SKM-1 (cell line): ENCODE measurements at regions not wholly inside any gene's neighbourhood (a gene's known extent, or its start where the extent isn't known, plus 50 kb on each side); places are given as distances from the start of the nearest gene placed in this dataset.
"Not testable (repeated sequence)": the region's sequence is repeated elsewhere in the genome, so short reads cannot be mapped to it uniquely, and the experiment has no call there.

Source experiments
- DNase-seq: peaks from one replicate; lab custom pipeline; 2025; ENCODE audit not compliant: unreplicated experiment; lab: John Stamatoyannopoulos, UW

DNA sequence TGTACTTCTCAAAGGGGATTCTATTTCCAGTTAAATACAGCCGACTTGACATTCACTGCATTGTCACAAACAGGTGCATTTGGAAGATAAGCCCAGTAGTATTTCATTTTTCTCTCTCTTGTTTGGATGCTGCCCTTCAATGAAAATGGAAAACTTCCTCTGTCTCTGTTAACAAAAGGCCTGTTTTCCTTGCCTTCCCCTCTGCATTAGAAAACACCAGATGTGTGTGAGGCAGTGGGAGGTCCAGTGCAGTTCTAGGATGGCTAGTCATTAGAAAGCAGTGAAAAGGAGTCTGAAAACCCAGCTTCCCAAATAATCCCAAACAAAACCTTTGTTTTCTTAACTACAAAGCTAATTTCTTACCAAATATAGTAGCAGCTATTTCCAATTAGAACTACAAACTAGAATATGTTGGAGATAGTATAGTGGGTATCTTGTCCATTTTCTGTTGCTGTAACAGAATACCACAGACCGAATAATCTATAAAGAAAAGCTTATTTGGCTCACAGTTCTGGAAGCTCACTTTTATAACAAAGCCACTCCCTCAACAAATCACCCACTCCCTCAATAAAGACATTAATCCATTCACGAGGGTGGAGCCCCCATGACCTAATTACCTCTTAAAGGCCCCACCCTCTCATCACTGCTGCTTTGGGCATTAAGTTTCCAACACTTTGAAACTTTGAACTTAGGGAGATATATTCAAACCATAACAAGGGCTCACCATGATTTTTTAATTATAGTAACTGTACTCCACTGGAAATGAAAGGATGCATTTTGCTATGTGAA, 452.1 kb upstream of the RPS6KA3 start:
- DNase-seq, result no peak

GRCh38 chrX:20715176-20715575, 448.5 kb upstream of the RPS6KA3 start:
- no peak for DNase-seq

DNA sequence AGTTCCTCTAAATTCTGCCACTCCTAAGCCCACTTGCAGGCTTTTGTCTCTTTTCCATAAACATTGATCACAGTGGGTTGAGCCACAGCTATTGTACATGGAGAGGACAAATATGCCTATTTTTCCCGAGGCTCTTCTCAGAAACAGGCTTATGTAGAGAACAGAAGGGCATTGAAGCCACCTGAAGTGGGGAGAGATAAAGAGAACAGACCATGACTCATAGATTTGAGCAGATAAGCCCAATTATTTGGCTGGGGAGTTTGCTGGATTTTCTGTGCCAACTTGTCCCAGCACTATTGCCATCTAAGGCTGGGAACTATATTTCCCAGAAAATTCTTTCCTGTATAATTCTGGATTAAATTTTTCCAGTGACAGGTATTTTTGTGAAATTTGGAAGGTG, 446.1 kb upstream of the RPS6KA3 start:
- DNase-seq, result no peak

DNA sequence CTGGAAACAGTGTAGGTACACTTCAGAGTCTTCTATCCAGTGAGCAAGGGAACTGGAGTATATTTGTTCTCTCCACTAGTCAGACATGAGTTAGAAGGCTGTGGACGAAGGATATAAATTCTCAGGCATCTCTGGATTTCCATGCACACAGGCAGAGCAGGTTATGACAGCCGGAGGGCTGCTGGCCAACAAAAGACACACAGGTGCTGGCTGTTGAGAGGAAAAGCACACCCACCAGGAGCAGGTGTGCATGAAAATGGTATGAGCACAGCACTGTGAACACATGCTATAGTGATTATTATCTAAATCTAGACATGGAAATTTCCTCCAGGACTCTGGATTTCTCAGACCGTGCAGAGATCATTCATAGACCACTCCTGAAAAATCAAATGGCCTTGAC, 444.7 kb upstream of the RPS6KA3 start:
- no peak for DNase-seq

- DNase-seq, result no peak
These were observed 426.4 kb upstream of the RPS6KA3 start for GRCh38 chrX:20693078-20693477.

DNA sequence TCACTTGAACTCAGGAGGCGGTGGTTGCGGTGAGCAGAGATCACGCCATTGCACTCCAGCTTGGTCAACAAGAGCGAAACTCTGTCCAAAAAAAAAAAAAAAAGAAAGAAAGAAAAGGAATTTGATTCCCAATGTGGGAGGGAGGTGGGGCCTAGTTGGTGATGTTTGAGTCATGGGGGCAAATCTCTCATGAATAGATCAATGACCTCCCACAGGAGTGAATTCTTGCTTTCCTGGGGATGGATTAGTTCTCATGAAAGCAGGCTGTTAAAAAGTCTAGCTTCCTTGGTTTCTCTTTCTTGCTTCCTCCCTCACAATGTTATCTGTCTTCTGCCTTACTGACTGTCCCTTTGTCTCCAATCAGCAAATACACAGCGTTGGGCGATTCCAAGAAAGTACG, 419.5 kb upstream of the RPS6KA3 start:
- no peak for DNase-seq

DNA sequence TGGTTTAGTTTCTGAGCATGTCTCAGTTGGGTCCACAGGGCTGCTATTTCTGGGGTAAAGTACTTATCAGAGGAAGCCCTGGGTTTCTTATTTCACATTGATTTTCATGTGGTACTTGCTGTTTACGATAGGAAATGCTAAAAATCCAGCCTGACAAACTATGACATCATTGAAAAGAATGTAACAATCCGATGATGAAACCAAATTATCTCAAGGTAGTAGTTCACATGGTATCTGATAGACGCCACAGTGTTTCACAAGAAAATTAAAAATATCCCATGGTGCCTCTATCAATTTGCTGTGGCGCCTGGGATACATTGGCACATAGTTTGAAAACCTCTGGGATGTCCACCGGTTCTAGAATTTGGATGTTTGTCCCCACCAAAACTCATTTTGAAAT, 418.9 kb upstream of the RPS6KA3 start:
- no peak for DNase-seq

DNA sequence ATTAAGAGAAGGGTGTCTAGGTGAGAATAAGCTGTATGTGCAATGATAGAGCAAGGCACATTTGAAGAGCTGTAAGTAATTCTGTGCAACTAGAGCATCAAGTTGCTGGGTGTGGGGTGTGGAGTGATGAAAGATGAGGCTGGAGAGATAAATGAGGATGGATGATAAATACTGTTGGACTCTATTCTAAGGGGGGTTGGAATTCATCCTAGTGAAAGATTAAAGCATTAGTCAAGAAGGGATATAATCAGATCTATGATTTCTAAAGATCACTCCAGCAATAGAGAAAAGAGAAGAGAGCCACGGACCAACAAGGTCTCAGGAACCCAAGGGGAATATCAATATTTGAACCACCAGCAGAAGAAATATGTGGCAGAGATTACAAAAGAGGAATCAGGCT, 415.0 kb upstream of the RPS6KA3 start:
- no peak for DNase-seq

DNA sequence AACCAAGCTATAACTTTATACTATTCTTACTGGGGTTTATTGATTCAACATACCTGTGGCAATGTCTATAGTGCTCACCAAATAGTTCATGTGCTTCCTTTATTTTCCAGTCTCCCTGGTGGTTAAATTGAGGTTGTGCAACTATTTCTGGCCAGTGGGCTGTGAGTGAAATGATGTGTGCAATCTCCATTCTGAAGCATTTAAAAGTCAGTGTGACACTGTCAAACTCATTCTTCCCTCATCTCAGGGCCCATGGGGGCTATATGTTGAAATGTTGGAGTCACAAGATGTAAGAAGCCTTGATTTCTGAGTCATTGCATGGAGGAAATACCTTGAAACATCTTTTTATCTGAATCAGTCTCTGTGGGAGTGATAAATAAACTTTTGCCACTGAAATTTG, 414.3 kb upstream of the RPS6KA3 start:
- DNase-seq, result no peak

GRCh38 chrX:20672476-20672875, 405.8 kb upstream of the RPS6KA3 start:
- no peak for DNase-seq

GRCh38 chrX:20671746-20672145, 405.0 kb upstream of the RPS6KA3 start:
- not testable (repeated sequence) for DNase-seq

- DNase-seq, result no peak
These were observed 403.9 kb upstream of the RPS6KA3 start for GRCh38 chrX:20670611-20671010.

GRCh38 chrX:20668550-20668949, 401.8 kb upstream of the RPS6KA3 start:
- DNase-seq, result no peak

GRCh38 chrX:20666331-20666730, 399.6 kb upstream of the RPS6KA3 start:
- no peak for DNase-seq

DNA sequence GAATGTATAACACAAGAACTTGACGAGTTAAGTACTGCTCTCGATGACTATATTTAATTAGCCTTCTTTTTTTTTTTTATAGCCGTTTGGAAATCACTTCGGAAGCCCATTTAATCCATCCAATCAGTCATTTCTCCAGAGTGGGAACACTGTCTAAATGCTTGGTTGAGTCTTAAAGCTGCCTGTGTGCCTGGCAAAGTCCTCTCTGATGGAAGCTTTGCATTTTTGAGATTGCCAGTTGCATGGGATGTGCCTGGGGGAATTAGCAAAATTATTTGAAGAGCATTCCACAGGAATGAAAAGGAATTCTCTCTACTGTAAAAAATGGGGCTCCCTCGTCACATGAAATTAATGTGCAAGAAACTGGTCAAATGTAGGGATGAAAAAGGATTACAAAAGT, 398.8 kb upstream of the RPS6KA3 start:
- no peak for DNase-seq

DNA sequence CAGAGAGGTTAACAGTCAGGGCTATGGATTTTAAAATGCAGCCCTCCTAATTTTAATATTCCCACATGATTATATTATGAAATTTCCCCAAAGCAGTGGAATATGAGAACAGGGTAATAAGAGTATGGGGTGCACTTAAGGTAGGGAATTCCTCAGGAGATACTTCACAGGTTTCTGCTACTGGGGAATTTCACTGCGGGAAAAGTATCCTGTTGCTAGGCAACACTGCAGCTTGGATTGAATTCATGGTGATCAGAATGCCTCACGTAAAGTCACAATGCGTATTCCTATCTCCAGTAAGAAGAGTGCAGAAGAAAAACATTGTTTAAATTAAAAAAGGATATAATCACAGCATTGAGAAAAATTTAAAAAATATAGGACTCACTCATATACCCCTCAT, 398.1 kb upstream of the RPS6KA3 start:
- DNase-seq, result no peak

- DNase-seq, result no peak
These were observed 397.4 kb upstream of the RPS6KA3 start for GRCh38 chrX:20664131-20664530.

DNA sequence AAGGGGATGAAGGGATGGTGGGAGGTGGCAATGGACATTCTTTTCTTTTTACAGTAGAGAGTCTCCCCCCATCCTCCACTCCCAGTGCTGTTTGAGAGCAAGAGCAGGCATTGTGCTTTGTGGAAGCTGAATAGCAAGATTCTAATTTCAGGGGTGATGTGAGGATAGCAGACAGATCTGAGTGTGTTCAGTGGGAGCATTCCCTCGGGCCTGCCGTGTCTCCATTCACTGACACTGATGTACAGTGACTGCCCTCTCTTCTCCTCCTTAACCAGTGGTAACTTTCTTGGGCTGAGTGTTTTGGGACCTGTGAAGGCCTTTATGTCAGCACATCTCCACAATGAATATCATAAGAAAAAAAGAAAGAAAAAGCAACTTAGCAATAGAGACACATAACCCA, 396.6 kb upstream of the RPS6KA3 start:
- no peak for DNase-seq

GRCh38 chrX:20656721-20657120, 390.0 kb upstream of the RPS6KA3 start:
- no peak for DNase-seq

DNA sequence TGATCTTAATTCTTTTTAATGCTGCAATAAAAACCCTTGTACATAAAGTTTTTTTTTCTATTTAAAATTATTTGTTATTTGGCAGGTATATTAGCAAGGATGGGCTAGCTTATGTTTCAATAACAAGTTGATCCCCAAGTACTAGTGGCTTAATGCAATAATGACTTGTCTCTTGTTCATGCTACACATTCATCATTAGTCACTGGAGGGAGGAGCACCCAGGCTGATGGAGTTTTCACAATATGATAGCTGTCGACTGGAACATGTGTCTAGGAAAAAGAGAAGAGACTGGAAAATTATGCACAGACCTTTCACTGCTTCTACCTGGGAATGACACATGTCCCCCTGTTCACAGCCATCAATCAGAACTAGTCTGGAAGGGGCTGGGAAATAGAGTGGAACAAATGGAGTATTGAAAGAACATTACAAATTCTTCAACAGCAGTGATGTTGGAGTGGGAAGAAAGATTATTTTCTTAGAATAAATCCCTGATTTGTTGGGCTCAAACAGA, 387.9 kb upstream of the RPS6KA3 start:
- no peak for DNase-seq

GRCh38 chrX:20653070-20653469, 386.4 kb upstream of the RPS6KA3 start:
- no peak for DNase-seq

DNA sequence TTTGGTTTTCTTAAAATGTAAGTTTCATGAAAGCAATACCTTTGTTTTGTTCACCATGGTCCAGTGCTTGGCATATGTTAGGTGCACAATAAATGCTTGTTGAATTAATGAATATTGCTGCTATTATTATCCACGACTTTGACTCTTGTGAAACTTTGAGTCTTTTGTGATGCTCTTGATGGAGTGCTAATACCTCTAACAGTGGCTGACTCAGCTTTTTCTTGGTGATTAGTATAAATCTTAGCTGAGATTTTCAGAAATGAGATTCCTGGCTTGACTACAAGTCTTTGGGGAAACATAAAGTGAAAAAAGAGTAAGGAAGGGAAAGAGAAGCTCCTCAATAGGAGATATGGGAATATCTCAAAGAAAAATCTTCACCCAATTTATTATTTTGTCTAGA, 375.2 kb upstream of the RPS6KA3 start:
- no peak for DNase-seq

GRCh38 chrX:20639115-20639514, 372.4 kb upstream of the RPS6KA3 start:
- no peak for DNase-seq
